PC-3 (cell line): ENCODE measurements at regions not wholly inside any gene's neighbourhood (a gene's known extent, or its start where the extent isn't known, plus 50 kb on each side); places are given as distances from the start of the nearest gene placed in this dataset.

ENCODE experiments used
- EZH2 ChIP-seq: fragments of 300-600 bp; sonication (generic); IDR thresholded peaks from one replicate; pipeline ENCODE4 v1.6.1; 2017; ENCODE audit warnings: antibody characterized with exemption, mild to moderate bottlenecking, low read length; ENCODE audit not compliant: unreplicated experiment
- EZH2phosphoT487 ChIP-seq: fragments of 300-600 bp; sonication (generic); IDR thresholded peaks from 2 replicates; pipeline ENCODE4 v1.6.1; 2018; ENCODE audit warnings: mild to moderate bottlenecking, antibody characterized with exemption, low read length, borderline replicate concordance
- TF ChIP-seq, protein P1 (sequence below): fragments of 300-600 bp; sonication (generic); conservative IDR thresholded peaks from 2 replicates; pipeline ENCODE4 v1.5.1; 2017; ENCODE audit warnings: antibody characterized with exemption, low read depth, mild to moderate bottlenecking, low read length

- TF ChIP-seq, protein P1, sequence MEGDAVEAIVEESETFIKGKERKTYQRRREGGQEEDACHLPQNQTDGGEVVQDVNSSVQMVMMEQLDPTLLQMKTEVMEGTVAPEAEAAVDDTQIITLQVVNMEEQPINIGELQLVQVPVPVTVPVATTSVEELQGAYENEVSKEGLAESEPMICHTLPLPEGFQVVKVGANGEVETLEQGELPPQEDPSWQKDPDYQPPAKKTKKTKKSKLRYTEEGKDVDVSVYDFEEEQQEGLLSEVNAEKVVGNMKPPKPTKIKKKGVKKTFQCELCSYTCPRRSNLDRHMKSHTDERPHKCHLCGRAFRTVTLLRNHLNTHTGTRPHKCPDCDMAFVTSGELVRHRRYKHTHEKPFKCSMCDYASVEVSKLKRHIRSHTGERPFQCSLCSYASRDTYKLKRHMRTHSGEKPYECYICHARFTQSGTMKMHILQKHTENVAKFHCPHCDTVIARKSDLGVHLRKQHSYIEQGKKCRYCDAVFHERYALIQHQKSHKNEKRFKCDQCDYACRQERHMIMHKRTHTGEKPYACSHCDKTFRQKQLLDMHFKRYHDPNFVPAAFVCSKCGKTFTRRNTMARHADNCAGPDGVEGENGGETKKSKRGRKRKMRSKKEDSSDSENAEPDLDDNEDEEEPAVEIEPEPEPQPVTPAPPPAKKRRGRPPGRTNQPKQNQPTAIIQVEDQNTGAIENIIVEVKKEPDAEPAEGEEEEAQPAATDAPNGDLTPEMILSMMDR = no peak
- no peak for TF ChIP-seq EZH2
- TF ChIP-seq EZH2phosphoT487 = no peak
Measured at GRCh38 chr4:131382839-131383238, 1766.3 kb upstream of the PCDH10 start.
